ENCODE measurements at regions not wholly inside any gene's neighbourhood (a gene's known extent, or its start where the extent isn't known, plus 50 kb on each side); places are given as distances from the start of the nearest gene placed in this dataset.

DNA sequence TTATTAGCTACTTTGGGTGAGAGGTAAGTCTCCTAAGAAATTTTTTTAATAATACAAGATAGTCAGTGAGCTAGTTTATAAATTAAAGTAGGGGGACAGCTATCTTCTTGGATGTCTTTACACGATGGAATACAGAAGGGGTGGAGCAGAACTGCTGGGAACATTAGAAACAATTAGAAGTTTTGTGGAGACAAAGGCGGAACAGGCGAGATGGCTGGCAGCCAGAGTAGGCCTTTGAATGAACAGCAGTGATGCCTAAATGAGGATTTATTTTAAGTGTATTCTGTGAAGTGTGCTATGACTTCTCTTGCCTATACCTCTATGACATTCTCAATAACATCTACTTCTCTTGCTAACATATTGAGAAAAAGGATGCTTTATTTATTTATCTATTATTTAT, 1345.3 kb upstream of the SEL1L start:
- TF ChIP-seq, protein P1, sequence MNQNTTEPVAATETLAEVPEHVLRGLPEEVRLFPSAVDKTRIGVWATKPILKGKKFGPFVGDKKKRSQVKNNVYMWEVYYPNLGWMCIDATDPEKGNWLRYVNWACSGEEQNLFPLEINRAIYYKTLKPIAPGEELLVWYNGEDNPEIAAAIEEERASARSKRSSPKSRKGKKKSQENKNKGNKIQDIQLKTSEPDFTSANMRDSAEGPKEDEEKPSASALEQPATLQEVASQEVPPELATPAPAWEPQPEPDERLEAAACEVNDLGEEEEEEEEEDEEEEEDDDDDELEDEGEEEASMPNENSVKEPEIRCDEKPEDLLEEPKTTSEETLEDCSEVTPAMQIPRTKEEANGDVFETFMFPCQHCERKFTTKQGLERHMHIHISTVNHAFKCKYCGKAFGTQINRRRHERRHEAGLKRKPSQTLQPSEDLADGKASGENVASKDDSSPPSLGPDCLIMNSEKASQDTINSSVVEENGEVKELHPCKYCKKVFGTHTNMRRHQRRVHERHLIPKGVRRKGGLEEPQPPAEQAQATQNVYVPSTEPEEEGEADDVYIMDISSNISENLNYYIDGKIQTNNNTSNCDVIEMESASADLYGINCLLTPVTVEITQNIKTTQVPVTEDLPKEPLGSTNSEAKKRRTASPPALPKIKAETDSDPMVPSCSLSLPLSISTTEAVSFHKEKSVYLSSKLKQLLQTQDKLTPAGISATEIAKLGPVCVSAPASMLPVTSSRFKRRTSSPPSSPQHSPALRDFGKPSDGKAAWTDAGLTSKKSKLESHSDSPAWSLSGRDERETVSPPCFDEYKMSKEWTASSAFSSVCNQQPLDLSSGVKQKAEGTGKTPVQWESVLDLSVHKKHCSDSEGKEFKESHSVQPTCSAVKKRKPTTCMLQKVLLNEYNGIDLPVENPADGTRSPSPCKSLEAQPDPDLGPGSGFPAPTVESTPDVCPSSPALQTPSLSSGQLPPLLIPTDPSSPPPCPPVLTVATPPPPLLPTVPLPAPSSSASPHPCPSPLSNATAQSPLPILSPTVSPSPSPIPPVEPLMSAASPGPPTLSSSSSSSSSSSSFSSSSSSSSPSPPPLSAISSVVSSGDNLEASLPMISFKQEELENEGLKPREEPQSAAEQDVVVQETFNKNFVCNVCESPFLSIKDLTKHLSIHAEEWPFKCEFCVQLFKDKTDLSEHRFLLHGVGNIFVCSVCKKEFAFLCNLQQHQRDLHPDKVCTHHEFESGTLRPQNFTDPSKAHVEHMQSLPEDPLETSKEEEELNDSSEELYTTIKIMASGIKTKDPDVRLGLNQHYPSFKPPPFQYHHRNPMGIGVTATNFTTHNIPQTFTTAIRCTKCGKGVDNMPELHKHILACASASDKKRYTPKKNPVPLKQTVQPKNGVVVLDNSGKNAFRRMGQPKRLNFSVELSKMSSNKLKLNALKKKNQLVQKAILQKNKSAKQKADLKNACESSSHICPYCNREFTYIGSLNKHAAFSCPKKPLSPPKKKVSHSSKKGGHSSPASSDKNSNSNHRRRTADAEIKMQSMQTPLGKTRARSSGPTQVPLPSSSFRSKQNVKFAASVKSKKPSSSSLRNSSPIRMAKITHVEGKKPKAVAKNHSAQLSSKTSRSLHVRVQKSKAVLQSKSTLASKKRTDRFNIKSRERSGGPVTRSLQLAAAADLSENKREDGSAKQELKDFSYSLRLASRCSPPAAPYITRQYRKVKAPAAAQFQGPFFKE (tag by site-specific recombination; IDR thresholded peaks at IDR 0.05; ENCODE audit: borderline replicate concordance), result no peak
- no peak for TF ChIP-seq MEIS1 (CRISPR knock-in tag; IDR thresholded peaks at IDR 0.05; ENCODE audit: borderline replicate concordance)
- TF ChIP-seq, protein P2, sequence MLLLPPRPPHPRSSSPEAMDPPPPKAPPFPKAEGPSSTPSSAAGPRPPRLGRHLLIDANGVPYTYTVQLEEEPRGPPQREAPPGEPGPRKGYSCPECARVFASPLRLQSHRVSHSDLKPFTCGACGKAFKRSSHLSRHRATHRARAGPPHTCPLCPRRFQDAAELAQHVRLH (tag by site-specific recombination; IDR thresholded peaks at IDR 0.05), result no peak
- no peak for TF ChIP-seq ZNF354C (tag by site-specific recombination; IDR thresholded peaks at IDR 0.05; ENCODE audit: borderline replicate concordance, low read depth)
- TF ChIP-seq ZNF266 (tag by site-specific recombination; IDR thresholded peaks at IDR 0.05; ENCODE audit: low read depth), result no peak
- no peak for TF ChIP-seq ZNF426 (tag by site-specific recombination; IDR thresholded peaks at IDR 0.05)
- no peak for TF ChIP-seq ZNF394 (tag by site-specific recombination; IDR thresholded peaks at IDR 0.05; ENCODE audit: borderline replicate concordance)
- TF ChIP-seq, protein P3, sequence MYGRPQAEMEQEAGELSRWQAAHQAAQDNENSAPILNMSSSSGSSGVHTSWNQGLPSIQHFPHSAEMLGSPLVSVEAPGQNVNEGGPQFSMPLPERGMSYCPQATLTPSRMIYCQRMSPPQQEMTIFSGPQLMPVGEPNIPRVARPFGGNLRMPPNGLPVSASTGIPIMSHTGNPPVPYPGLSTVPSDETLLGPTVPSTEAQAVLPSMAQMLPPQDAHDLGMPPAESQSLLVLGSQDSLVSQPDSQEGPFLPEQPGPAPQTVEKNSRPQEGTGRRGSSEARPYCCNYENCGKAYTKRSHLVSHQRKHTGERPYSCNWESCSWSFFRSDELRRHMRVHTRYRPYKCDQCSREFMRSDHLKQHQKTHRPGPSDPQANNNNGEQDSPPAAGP (tag by site-specific recombination; IDR thresholded peaks at IDR 0.05), result no peak
- no peak for TF ChIP-seq ZBTB48 (tag by site-specific recombination; IDR thresholded peaks at IDR 0.05)
- TF ChIP-seq SP7 (tag by site-specific recombination; IDR thresholded peaks at IDR 0.05), result no peak
- TF ChIP-seq, protein P4, sequence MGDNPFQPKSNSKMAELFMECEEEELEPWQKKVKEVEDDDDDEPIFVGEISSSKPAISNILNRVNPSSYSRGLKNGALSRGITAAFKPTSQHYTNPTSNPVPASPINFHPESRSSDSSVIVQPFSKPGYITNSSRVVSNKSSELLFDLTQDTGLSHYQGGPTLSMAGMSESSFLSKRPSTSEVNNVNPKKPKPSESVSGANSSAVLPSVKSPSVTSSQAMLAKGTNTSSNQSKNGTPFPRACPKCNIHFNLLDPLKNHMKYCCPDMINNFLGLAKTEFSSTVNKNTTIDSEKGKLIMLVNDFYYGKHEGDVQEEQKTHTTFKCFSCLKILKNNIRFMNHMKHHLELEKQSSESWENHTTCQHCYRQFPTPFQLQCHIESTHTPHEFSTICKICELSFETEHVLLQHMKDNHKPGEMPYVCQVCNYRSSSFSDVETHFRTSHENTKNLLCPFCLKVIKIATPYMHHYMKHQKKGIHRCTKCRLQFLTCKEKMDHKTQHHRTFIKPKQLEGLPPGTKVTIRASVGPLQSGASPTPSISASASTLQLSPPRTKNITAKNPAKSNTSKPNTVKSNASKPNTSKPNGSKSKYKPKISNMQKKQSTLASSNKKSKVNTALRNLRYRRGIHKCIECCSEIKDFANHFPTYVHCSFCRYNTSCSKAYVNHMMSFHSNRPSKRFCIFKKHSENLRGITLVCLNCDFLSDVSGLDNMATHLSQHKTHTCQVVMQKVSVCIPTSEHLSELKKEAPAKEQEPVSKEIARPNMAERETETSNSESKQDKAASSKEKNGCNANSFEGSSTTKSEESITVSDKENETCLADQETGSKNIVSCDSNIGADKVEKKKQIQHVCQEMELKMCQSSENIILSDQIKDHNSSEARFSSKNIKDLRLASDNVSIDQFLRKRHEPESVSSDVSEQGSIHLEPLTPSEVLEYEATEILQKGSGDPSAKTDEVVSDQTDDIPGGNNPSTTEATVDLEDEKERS (tag by site-specific recombination; IDR thresholded peaks at IDR 0.05), result no peak
- no peaks in the 10 kb centered on the region for H3K9me3 ChIP-seq (ENCODE audit: control insufficient read depth, insufficient read depth, low read depth, low read length)
- ChIA-PET POLR2A (no interaction called here), CTCF (no interaction called here)
- no peak overlapping the region for H3K4me3 ChIP-seq (ENCODE audit: low read depth, low read length)
- no peak overlapping the region for H3K27ac ChIP-seq (ENCODE audit: extremely low read depth, low read depth, low read length)
- no peaks in the 10 kb centered on the region for H3K36me3 ChIP-seq (ENCODE audit: control insufficient read depth in 2 of 2, insufficient read depth in 1 of 2, low read length in 2 of 2)
- no peaks in the 10 kb centered on the region for H3K4me1 ChIP-seq (ENCODE audit: control insufficient read depth, insufficient read depth, low read length)

DNA sequence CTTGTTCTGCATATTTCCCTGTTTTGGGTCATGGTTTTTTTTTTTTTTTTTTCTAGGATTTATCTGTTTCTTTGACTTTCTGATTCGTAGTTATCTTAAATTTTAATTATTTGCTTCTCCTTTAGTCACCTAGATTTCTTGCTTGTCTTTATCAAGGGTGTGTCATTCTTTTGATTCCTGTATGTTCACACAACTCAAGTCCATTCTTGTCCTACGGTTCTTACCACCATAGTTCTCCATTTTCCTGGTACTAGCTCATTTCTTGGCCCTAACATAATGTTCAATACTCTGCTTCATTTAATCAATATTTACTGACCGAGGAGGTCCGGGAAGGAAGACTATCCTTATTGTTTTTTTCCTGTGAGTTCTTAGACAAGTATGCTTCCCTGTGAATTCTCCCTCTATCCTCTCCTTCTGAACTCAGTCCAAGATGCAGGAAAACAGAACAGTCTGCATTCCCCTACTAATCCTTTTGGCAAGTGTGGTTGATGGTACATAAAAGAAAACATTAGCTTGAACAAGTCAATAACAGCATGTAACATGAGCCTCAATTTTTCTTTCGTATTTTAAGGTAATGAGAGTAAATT, 1346.4 kb upstream of the SEL1L start:
- H3K9me3 ChIP-seq (ENCODE audit: control insufficient read depth, insufficient read depth, low read depth, low read length), result no peaks in the 10 kb centered on the region
- POLR2A ChIA-PET, result no interaction called here
- no peak overlapping the region for H3K4me3 ChIP-seq (ENCODE audit: low read depth, low read length)
- TF ChIP-seq ZNF394 (tag by site-specific recombination; IDR thresholded peaks at IDR 0.05; ENCODE audit: borderline replicate concordance) (no peak), ZNF211 (tag by site-specific recombination; IDR thresholded peaks at IDR 0.05; ENCODE audit: low read depth) (no peak), KLF10 (tag by site-specific recombination; IDR thresholded peaks at IDR 0.05) (no peak)
- CTCF ChIA-PET, result interaction anchor here (0.7 kb wide), 1 partner anchor 38 kb away, joined by 3 read pairs; no protein-coding TSS in a partner anchor
- no peaks in the 10 kb centered on the region for H3K36me3 ChIP-seq (ENCODE audit: control insufficient read depth in 2 of 2, insufficient read depth in 1 of 2, low read length in 2 of 2)
- no peaks in the 10 kb centered on the region for H3K4me1 ChIP-seq (ENCODE audit: control insufficient read depth, insufficient read depth, low read length)
- H3K27ac ChIP-seq (ENCODE audit: extremely low read depth, low read depth, low read length), result no peak overlapping the region
